Testis (tissue), 2 donors: ENCODE measurements at regions not wholly inside any gene's neighbourhood (a gene's known extent, or its start where the extent isn't known, plus 50 kb on each side); places are given as distances from the start of the nearest gene placed in this dataset.

Source experiments
- DNase-seq: peaks from one replicate; pipeline ENCODE4 v3.0.0-alpha.2; 2019
- H3K27ac ChIP-seq, 2 donors: fragments of 200-600 bp; sonication (generic); one replicate each; pipeline ENCODE4 v1.5.1; 2019
- H3K27me3 ChIP-seq: fragments of 200-600 bp; sonication (generic); one replicate; pipeline ENCODE4 v1.5.1; 2019
- H3K36me3 ChIP-seq: fragments of 200-600 bp; sonication (generic); one replicate; pipeline ENCODE4 v1.5.1; 2017; ENCODE audit warnings: low read depth; ENCODE audit errors: missing control alignments
- H3K4me1 ChIP-seq: fragments of 200-600 bp; sonication (generic); one replicate; pipeline ENCODE4 v1.5.1; 2019
- H3K4me3 ChIP-seq, 2 donors: fragments of 200-600 bp; sonication (generic); one replicate each; pipeline ENCODE4 v1.5.1; 2017 to 2019
- H3K9me3 ChIP-seq: fragments of 200-600 bp; sonication (generic); one replicate; pipeline ENCODE4 v1.5.1; 2017
- POLR2A ChIP-seq: fragments of 450-650 bp; IDR thresholded peaks from one replicate; pipeline ENCODE4 v1.6.1; 2017; ENCODE audit warnings: antibody characterized with exemption, mild to moderate bottlenecking, moderate library complexity
- WGBS, 2 donors: methylation state at CpG; one replicate each; pipeline ENCODE4 v1.1.5; 2018; 5-methylcytosine and 5-hydroxymethylcytosine counted together
- intact Hi-C: fragments of 100-400 bp; cut with DNase I; formaldehyde crosslinking; loops from one replicate; pipeline ENCODE4 v1.15.1; 2023; ENCODE audit warnings: low total_unique reads
- TF ChIP-seq, protein P1 (sequence below), 3 experiments: fragments of 450-650 bp in 2 of 3; fragments of 200-600 bp in 1 of 3; sonication (generic) in 1 of 3; IDR thresholded peaks; one replicate each; pipeline ENCODE4 v1.5.1; 2016 to 2019; ENCODE audit warnings: antibody characterized with exemption in 3 of 3, mild to moderate bottlenecking in 2 of 3, moderate library complexity in 1 of 3

DNA sequence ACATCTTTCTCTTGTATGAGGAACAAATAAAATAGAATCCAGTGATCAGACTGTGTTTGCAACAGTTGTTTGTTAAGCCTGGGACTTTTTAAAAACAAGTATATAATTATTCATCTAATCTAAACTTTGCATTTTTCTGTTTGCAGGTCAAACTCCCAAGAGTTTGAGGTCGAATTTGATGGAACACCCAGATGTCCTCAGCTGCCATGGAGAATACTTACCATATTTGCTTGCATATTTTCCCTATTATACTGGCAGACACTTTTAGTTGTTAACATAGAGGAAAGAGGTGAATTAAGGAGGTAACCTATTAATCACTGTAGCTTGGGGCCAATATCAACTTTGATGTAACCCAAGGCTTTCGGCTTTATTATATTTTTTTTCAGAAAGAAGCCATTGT is 401.5 kb upstream of the DIPK2B start:
- WGBS, 2 donors = 44 to 54% methylated on average over 2 of the region's 2 CpGs
- no peak for DNase-seq

DNA sequence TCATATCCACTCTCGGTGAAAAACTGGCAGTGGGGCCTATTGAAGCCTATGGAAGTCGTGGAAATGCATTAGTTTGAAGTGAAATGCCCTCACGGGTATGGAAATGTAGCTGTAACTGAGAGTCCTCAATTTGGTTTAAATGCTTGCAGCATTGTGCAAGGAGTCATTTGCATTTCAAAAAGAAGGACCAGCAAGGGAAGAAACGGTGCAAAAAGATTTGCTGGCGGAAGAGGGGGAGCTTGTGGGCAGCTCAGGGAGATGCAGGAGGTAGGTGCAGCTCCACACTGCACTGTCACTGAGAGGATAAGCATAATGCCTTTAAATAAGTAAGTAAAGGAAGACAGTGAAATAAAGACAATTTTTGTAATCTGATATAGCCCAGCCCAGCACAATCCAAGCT is 400.4 kb upstream of the DIPK2B start:
- TF ChIP-seq, protein P1, sequence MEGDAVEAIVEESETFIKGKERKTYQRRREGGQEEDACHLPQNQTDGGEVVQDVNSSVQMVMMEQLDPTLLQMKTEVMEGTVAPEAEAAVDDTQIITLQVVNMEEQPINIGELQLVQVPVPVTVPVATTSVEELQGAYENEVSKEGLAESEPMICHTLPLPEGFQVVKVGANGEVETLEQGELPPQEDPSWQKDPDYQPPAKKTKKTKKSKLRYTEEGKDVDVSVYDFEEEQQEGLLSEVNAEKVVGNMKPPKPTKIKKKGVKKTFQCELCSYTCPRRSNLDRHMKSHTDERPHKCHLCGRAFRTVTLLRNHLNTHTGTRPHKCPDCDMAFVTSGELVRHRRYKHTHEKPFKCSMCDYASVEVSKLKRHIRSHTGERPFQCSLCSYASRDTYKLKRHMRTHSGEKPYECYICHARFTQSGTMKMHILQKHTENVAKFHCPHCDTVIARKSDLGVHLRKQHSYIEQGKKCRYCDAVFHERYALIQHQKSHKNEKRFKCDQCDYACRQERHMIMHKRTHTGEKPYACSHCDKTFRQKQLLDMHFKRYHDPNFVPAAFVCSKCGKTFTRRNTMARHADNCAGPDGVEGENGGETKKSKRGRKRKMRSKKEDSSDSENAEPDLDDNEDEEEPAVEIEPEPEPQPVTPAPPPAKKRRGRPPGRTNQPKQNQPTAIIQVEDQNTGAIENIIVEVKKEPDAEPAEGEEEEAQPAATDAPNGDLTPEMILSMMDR (IDR thresholded peaks at IDR 0.05) = no peak
- no peak for TF ChIP-seq POLR2A
- intact Hi-C loops = no loop called here
- H3K27ac ChIP-seq = no peak overlapping the region
- H3K27me3 ChIP-seq = no peaks in the 10 kb centered on the region
- no peaks in the 10 kb centered on the region for H3K36me3 ChIP-seq
- 77 to 87% methylated on average over 5 of the region's 5 CpGs for WGBS, 2 donors
- no peak overlapping the region for H3K4me3 ChIP-seq
- DNase-seq = no peak
- no peaks in the 10 kb centered on the region for H3K4me1 ChIP-seq
- no peaks in the 10 kb centered on the region for H3K9me3 ChIP-seq

More for the DNA sequence above, 401.5 kb upstream of the DIPK2B start:
- Histone ChIP-seq H3K36me3 (no peaks in the 10 kb centered on the region), H3K27me3 (no peaks in the 10 kb centered on the region), H3K4me1 (no peaks in the 10 kb centered on the region), H3K9me3 (no peaks in the 10 kb centered on the region), H3K27ac (no peak overlapping the region), H3K4me3 (no peak overlapping the region)
- TF ChIP-seq, protein P1 (IDR thresholded peaks at IDR 0.05) = no peak
- TF ChIP-seq POLR2A = no peak
- intact Hi-C loops = no loop called here

GRCh38 chrX:45598861-45599260 is 398.2 kb upstream of the DIPK2B start:
- H3K36me3 ChIP-seq = no peaks in the 10 kb centered on the region
- H3K9me3 ChIP-seq = no peaks in the 10 kb centered on the region
- H3K27me3 ChIP-seq = no peaks in the 10 kb centered on the region
- WGBS, 2 donors = 76 to 83% methylated on average over 3 of the region's 3 CpGs
- no peak for DNase-seq
- TF ChIP-seq, protein P1 (IDR thresholded peaks at IDR 0.05) = no peak
- TF ChIP-seq POLR2A = no peak
- H3K4me3 ChIP-seq = no peak overlapping the region
- H3K27ac ChIP-seq = no peak overlapping the region
- no peaks in the 10 kb centered on the region for H3K4me1 ChIP-seq
- intact Hi-C loops = no loop called here

- no peaks in the 10 kb centered on the region for H3K36me3 ChIP-seq
- H3K4me3 ChIP-seq = no peak overlapping the region
- H3K9me3 ChIP-seq = no peaks in the 10 kb centered on the region
- DNase-seq = no peak
- H3K27me3 ChIP-seq = no peaks in the 10 kb centered on the region
- intact Hi-C loops = no loop called here
- no peaks in the 10 kb centered on the region for H3K4me1 ChIP-seq
- no peak overlapping the region for H3K27ac ChIP-seq
- TF ChIP-seq, protein P1 (IDR thresholded peaks at IDR 0.05) = no peak
- no peak for TF ChIP-seq POLR2A
- 93 to 94% methylated on average over 2 of the region's 2 CpGs for WGBS, 2 donors
Measured at GRCh38 chrX:45596188-45596808, 395.6 kb upstream of the DIPK2B start.

- no peak for DNase-seq
- TF ChIP-seq, protein P1 (IDR thresholded peaks at IDR 0.05) = no peak
- TF ChIP-seq POLR2A = no peak
- intact Hi-C loops = no loop called here
- H3K36me3 ChIP-seq = no peaks in the 10 kb centered on the region
- H3K4me3 ChIP-seq = no peak overlapping the region
- no peaks in the 10 kb centered on the region for H3K9me3 ChIP-seq
- H3K27me3 ChIP-seq = no peaks in the 10 kb centered on the region
- H3K27ac ChIP-seq = no peak overlapping the region
- H3K4me1 ChIP-seq = no peaks in the 10 kb centered on the region
- 94 to 97% methylated on average over 2 to 3 of the region's 3 CpGs for WGBS, 2 donors
Measured at GRCh38 chrX:45592101-45592500, 391.4 kb upstream of the DIPK2B start.
